CD4-positive, alpha-beta memory T cell (primary cell): ENCODE measurements at regions not wholly inside any gene's neighbourhood (a gene's known extent, or its start where the extent isn't known, plus 50 kb on each side); places are given as distances from the start of the nearest gene placed in this dataset.

Source experiments
- CTCF ChIA-PET: fragments of 350-600 bp; sonication (Branson Sonifier 250); formaldehyde crosslinking; loops from one replicate; lab custom pipeline; 2021; ENCODE audit warnings: inconsistent platforms; ENCODE audit not compliant: partially characterized antibody; lab: Charles Lee
- POLR2A ChIA-PET: fragments of 350-600 bp; sonication (Branson Sonifier 250); formaldehyde crosslinking; loops from one replicate; lab custom pipeline; 2021; ENCODE audit not compliant: partially characterized antibody; lab: Charles Lee
- DNase-seq, 5 donors: peaks; one replicate each; pipeline versions ENCODE4 v3.0.0 to v3.0.0-alpha.2; 2020 to 2022; ENCODE audit warnings: mixed read lengths in 1 of 5
- H3K27ac ChIP-seq: one replicate; pipeline ENCODE4 v1.7.0; 2013; ENCODE audit warnings: low read depth, low read length
- H3K27me3 ChIP-seq: 2 replicates; pipeline ENCODE4 v1.7.0; 2013; ENCODE audit warnings: mild to moderate bottlenecking, low read length, moderate library complexity; ENCODE audit not compliant: insufficient read depth
- H3K36me3 ChIP-seq: 2 replicates; pipeline ENCODE4 v1.7.0; 2013; ENCODE audit warnings: mild to moderate bottlenecking, low read length, moderate library complexity; ENCODE audit not compliant: insufficient read depth
- H3K4me1 ChIP-seq: 2 replicates; pipeline ENCODE4 v1.7.0; 2013; ENCODE audit warnings: mild to moderate bottlenecking, low read length, moderate library complexity; ENCODE audit not compliant: insufficient read depth
- H3K4me3 ChIP-seq, 2 donors: one replicate each; pipeline ENCODE4 v1.7.0; 2013; ENCODE audit warnings: low read length in 2 of 2, mild to moderate bottlenecking in 1 of 2
- H3K9me3 ChIP-seq, 2 donors: one replicate each; pipeline ENCODE4 v1.7.0; 2013; ENCODE audit warnings: low read length in 2 of 2, control low read depth in 1 of 2; ENCODE audit not compliant: control insufficient read depth in 1 of 2
- H3K27ac Mint-ChIP-seq, 7 donors: one replicate each; pipeline ENCODE4 v1.8.0; 2020 to 2021; ENCODE audit warnings: mixed read lengths in 7 of 7, mild to moderate bottlenecking in 6 of 7, inconsistent platforms in 3 of 7, moderate library complexity in 3 of 7
- H3K27me3 Mint-ChIP-seq, 2 donors: one replicate each; pipeline ENCODE4 v1.8.0; 2020 to 2021; ENCODE audit warnings: mixed read lengths in 2 of 2
- H3K36me3 Mint-ChIP-seq, 2 donors: one replicate each; pipeline ENCODE4 v1.8.0; 2020 to 2021; ENCODE audit warnings: mixed read lengths in 2 of 2, inconsistent platforms in 1 of 2, mild to moderate bottlenecking in 1 of 2
- H3K4me1 Mint-ChIP-seq, 4 donors: one replicate each; pipeline ENCODE4 v1.8.0; 2020 to 2021; ENCODE audit warnings: mixed read lengths in 4 of 4, mild to moderate bottlenecking in 1 of 4
- H3K4me3 Mint-ChIP-seq, 8 donors: one replicate each; pipeline ENCODE4 v1.8.0; 2020 to 2021; ENCODE audit warnings: mixed read lengths in 8 of 8, mild to moderate bottlenecking in 7 of 8, moderate library complexity in 6 of 8, inconsistent platforms in 3 of 8
- H3K9me3 Mint-ChIP-seq, 8 donors: one replicate each; pipeline ENCODE4 v1.8.0; 2020 to 2021; ENCODE audit warnings: mixed read lengths in 8 of 8, mild to moderate bottlenecking in 5 of 8, inconsistent platforms in 3 of 8, moderate library complexity in 1 of 8
- intact Hi-C: fragments of 100-400 bp; cut with micrococcal nuclease; formaldehyde crosslinking; loops from one replicate; pipeline ENCODE4 v1.15.1; 2023

GRCh38 chr1:2919841-2920240 lies 101.4 kb upstream of the ACTRT2 start:
- Mint-ChIP-seq H3K27me3 (no peaks in the 10 kb centered on the region), H3K9me3 (peaks cover 0 to 2% (median 0%) of the 10 kb centered on the region in 8 donors), H3K27ac (no peak overlapping the region), H3K4me1 (peaks cover 0 to 5% (median 0%) of the 10 kb centered on the region in 4 donors), H3K36me3 (no peaks in the 10 kb centered on the region), H3K4me3 (no peak overlapping the region)
- DNase-seq, result no peak
- no peaks in the 10 kb centered on the region for H3K9me3 ChIP-seq
- H3K27ac ChIP-seq, result no peak overlapping the region
- H3K36me3 ChIP-seq, result no peaks in the 10 kb centered on the region
- no peak overlapping the region for H3K4me3 ChIP-seq
- no peaks in the 10 kb centered on the region for H3K27me3 ChIP-seq
- POLR2A ChIA-PET, result no interaction called here
- CTCF ChIA-PET, result no interaction called here
- H3K4me1 ChIP-seq, result no peaks in the 10 kb centered on the region
- intact Hi-C loops, result loop anchor here (5.0 kb wide), 1 partner anchor 508 kb away; the partner anchor contains the start of gene PEX10

GRCh38 chr1:2920421-2921015 lies 100.7 kb upstream of the ACTRT2 start:
- CTCF ChIA-PET, result interaction anchor here (1.7 kb wide), 1 partner anchor 12 kb away, joined by 5 read pairs; no protein-coding TSS in a partner anchor
- Histone ChIP-seq H3K4me1 (no peaks in the 10 kb centered on the region), H3K27me3 (no peaks in the 10 kb centered on the region), H3K27ac (no peak overlapping the region), H3K4me3 (no peak overlapping the region), H3K36me3 (no peaks in the 10 kb centered on the region), H3K9me3 (no peaks in the 10 kb centered on the region)
- no peaks in the 10 kb centered on the region for H3K27me3 Mint-ChIP-seq
- peaks cover 0 to 5% (median 0%) of the 10 kb centered on the region in 4 donors for H3K4me1 Mint-ChIP-seq
- H3K9me3 Mint-ChIP-seq, result peaks cover 0 to 2% (median 0%) of the 10 kb centered on the region in 8 donors
- H3K36me3 Mint-ChIP-seq, result no peaks in the 10 kb centered on the region
- intact Hi-C loops, result no loop called here
- DNase-seq, result no peak
- POLR2A ChIA-PET, result no interaction called here
- H3K27ac Mint-ChIP-seq, result no peak overlapping the region
- no peak overlapping the region for H3K4me3 Mint-ChIP-seq

- intact Hi-C loops, result no loop called here
- no peaks in the 10 kb centered on the region for H3K36me3 ChIP-seq
- no peaks in the 10 kb centered on the region for H3K4me1 ChIP-seq
- H3K36me3 Mint-ChIP-seq, result no peaks in the 10 kb centered on the region
- H3K27me3 Mint-ChIP-seq, result no peaks in the 10 kb centered on the region
- H3K4me1 Mint-ChIP-seq, result peaks cover 0 to 5% (median 0%) of the 10 kb centered on the region in 4 donors
- no peak overlapping the region for H3K4me3 Mint-ChIP-seq
- DNase-seq, result peak in 4 of 5 donors; percentile 11 to 20 (median 19)
- H3K4me3 ChIP-seq, result no peak overlapping the region
- POLR2A ChIA-PET, result no interaction called here
- H3K9me3 Mint-ChIP-seq, result peaks cover 0 to 2% (median 0%) of the 10 kb centered on the region in 8 donors
- H3K9me3 ChIP-seq, result no peaks in the 10 kb centered on the region
- no peak overlapping the region for H3K27ac ChIP-seq
- no peak overlapping the region for H3K27ac Mint-ChIP-seq
- CTCF ChIA-PET, result interaction anchor here (0.8 to 1.7 kb wide), 2 partner anchors 11 to 100 kb away, joined by 4 to 5 read pairs; no protein-coding TSS in a partner anchor
- H3K27me3 ChIP-seq, result no peaks in the 10 kb centered on the region
These were observed 99.1 kb upstream of the ACTRT2 start for GRCh38 chr1:2921970-2922686.

- DNase-seq, result no peak
- peaks cover 0 to 5% (median 0%) of the 10 kb centered on the region in 4 donors for H3K4me1 Mint-ChIP-seq
- H3K36me3 Mint-ChIP-seq, result no peaks in the 10 kb centered on the region
- Histone ChIP-seq H3K27me3 (no peaks in the 10 kb centered on the region), H3K9me3 (no peaks in the 10 kb centered on the region), H3K27ac (no peak overlapping the region), H3K4me1 (no peaks in the 10 kb centered on the region), H3K36me3 (no peaks in the 10 kb centered on the region), H3K4me3 (no peak overlapping the region)
- no peak overlapping the region for H3K4me3 Mint-ChIP-seq
- ChIA-PET POLR2A (no interaction called here), CTCF (no interaction called here)
- peaks cover 0 to 1% (median 0%) of the 10 kb centered on the region in 8 donors for H3K9me3 Mint-ChIP-seq
- no peaks in the 10 kb centered on the region for H3K27me3 Mint-ChIP-seq
- H3K27ac Mint-ChIP-seq, result peak overlapping the region in 1 of 7 donors; percentile 57
- intact Hi-C loops, result no loop called here
These were observed 97.9 kb upstream of the ACTRT2 start for GRCh38 chr1:2923351-2923750.

GRCh38 chr1:2925291-2925690 lies 96.0 kb upstream of the ACTRT2 start:
- POLR2A ChIA-PET, result no interaction called here
- DNase-seq, result no peak
- Mint-ChIP-seq H3K4me3 (no peak overlapping the region), H3K27ac (no peak overlapping the region), H3K9me3 (no peaks in the 10 kb centered on the region), H3K36me3 (no peaks in the 10 kb centered on the region), H3K4me1 (peaks cover 0 to 5% (median 0%) of the 10 kb centered on the region in 4 donors), H3K27me3 (peaks cover 0 to 2% of the 10 kb centered on the region in 2 donors)
- no peaks in the 10 kb centered on the region for H3K9me3 ChIP-seq
- no peaks in the 10 kb centered on the region for H3K4me1 ChIP-seq
- no peaks in the 10 kb centered on the region for H3K27me3 ChIP-seq
- H3K36me3 ChIP-seq, result no peaks in the 10 kb centered on the region
- CTCF ChIA-PET, result no interaction called here
- H3K27ac ChIP-seq, result no peak overlapping the region
- H3K4me3 ChIP-seq, result no peak overlapping the region
- intact Hi-C loops, result no loop called here

GRCh38 chr1:2925918-2926317 lies 95.3 kb upstream of the ACTRT2 start:
- ChIA-PET CTCF (no interaction called here), POLR2A (no interaction called here)
- H3K4me1 ChIP-seq, result no peaks in the 10 kb centered on the region
- Mint-ChIP-seq H3K27ac (no peak overlapping the region), H3K9me3 (no peaks in the 10 kb centered on the region), H3K36me3 (no peaks in the 10 kb centered on the region), H3K4me3 (no peak overlapping the region), H3K4me1 (peaks cover 0 to 5% (median 0%) of the 10 kb centered on the region in 4 donors), H3K27me3 (peaks cover 0 to 2% of the 10 kb centered on the region in 2 donors)
- no peak for DNase-seq
- no peaks in the 10 kb centered on the region for H3K36me3 ChIP-seq
- H3K27me3 ChIP-seq, result no peaks in the 10 kb centered on the region
- H3K9me3 ChIP-seq, result no peaks in the 10 kb centered on the region
- intact Hi-C loops, result no loop called here
- H3K27ac ChIP-seq, result no peak overlapping the region
- H3K4me3 ChIP-seq, result no peak overlapping the region

- POLR2A ChIA-PET, result no interaction called here
- Histone ChIP-seq H3K36me3 (no peaks in the 10 kb centered on the region), H3K9me3 (no peaks in the 10 kb centered on the region), H3K27me3 (no peaks in the 10 kb centered on the region), H3K4me3 (no peak overlapping the region), H3K27ac (no peak overlapping the region), H3K4me1 (no peaks in the 10 kb centered on the region)
- no peak overlapping the region for H3K4me3 Mint-ChIP-seq
- peaks cover 0 to 2% of the 10 kb centered on the region in 2 donors for H3K27me3 Mint-ChIP-seq
- intact Hi-C loops, result no loop called here
- no peaks in the 10 kb centered on the region for H3K9me3 Mint-ChIP-seq
- H3K4me1 Mint-ChIP-seq, result peaks cover 0 to 5% (median 0%) of the 10 kb centered on the region in 4 donors
- DNase-seq, result no peak
- CTCF ChIA-PET, result no interaction called here
- peak overlapping the region in 1 of 7 donors; percentile 79 for H3K27ac Mint-ChIP-seq
- no peaks in the 10 kb centered on the region for H3K36me3 Mint-ChIP-seq
These were observed 94.7 kb upstream of the ACTRT2 start for GRCh38 chr1:2926447-2927055.
